ENCODE measurements at regions not wholly inside any gene's neighbourhood (a gene's known extent, or its start where the extent isn't known, plus 50 kb on each side); places are given as distances from the start of the nearest gene placed in this dataset.

- DNase-seq (ENCODE audit: low spot score) (no peak), ATAC-seq (no peak)
- TF ChIP-seq PRRX2 (CRISPR knock-in tag; IDR thresholded peaks at IDR 0.05) (no peak), ZNF423 (CRISPR knock-in tag; IDR thresholded peaks at IDR 0.05) (no peak), SP1 (CRISPR knock-in tag; conservative IDR thresholded peaks at IDR 0.05) (no peak), AR (CRISPR knock-in tag; IDR thresholded peaks at IDR 0.05) (no peak), ZNF671 (CRISPR knock-in tag; IDR thresholded peaks at IDR 0.05) (no peak), AFF4 (CRISPR knock-in tag; IDR thresholded peaks at IDR 0.05; ENCODE audit: borderline replicate concordance) (no peak), EMX1 (CRISPR knock-in tag; IDR thresholded peaks at IDR 0.05) (no peak), E2F4 (CRISPR knock-in tag; IDR thresholded peaks at IDR 0.05; ENCODE audit: borderline replicate concordance, low read depth) (no peak), FOXP4 (CRISPR knock-in tag; IDR thresholded peaks at IDR 0.05) (no peak), NFATC4 (CRISPR knock-in tag; IDR thresholded peaks at IDR 0.05) (no peak), ZBTB21 (CRISPR knock-in tag; IDR thresholded peaks at IDR 0.05; ENCODE audit: borderline replicate concordance) (no peak), PRDM15 (CRISPR knock-in tag; IDR thresholded peaks at IDR 0.05) (no peak), ZNF396 (CRISPR knock-in tag; IDR thresholded peaks at IDR 0.05; ENCODE audit: borderline replicate concordance) (no peak), ZNF219 (CRISPR knock-in tag; IDR thresholded peaks at IDR 0.05; ENCODE audit: borderline replicate concordance) (no peak), RELA (CRISPR knock-in tag; IDR thresholded peaks at IDR 0.05; ENCODE audit: borderline replicate concordance) (no peak), ATF6 (CRISPR knock-in tag; IDR thresholded peaks at IDR 0.05) (no peak), IRF2 (CRISPR knock-in tag; IDR thresholded peaks at IDR 0.05; ENCODE audit: borderline replicate concordance, low read depth) (no peak), ZNF121 (CRISPR knock-in tag; IDR thresholded peaks at IDR 0.05) (no peak), USF2 (CRISPR knock-in tag; IDR thresholded peaks at IDR 0.05) (no peak), ZNF425 (CRISPR knock-in tag; conservative IDR thresholded peaks at IDR 0.05) (no peak)
- ChIA-PET CTCF (no interaction called here), POLR2A (no interaction called here)
- Mint-ChIP-seq H3K4me3 (no peak overlapping the region), H3K27me3 (ENCODE audit: low read depth) (no peaks in the 10 kb centered on the region; the same call in 1 of the 2 replicates), H3K4me1 (peaks cover 27% of the 10 kb centered on the region), H3K27ac (no peak overlapping the region), H3K9me3 (peaks cover 13% of the 10 kb centered on the region), H3K36me3 (peaks cover 6% of the 10 kb centered on the region)
Observed at GRCh38 chr7:10912077-10912476, 61.6 kb upstream of the PHF14 start.

Data from WTC11 (cell line).